Sciatic nerve (tissue), 2 donors: ENCODE measurements at regions not wholly inside any gene's neighbourhood (a gene's known extent, or its start where the extent isn't known, plus 50 kb on each side); places are given as distances from the start of the nearest gene placed in this dataset.

Experiments
- ATAC-seq: fragments of 200-7000 bp; cut with Tn5 transposase; one replicate; pipeline ENCODE4 v1.9.1; 2020; ENCODE audit warnings: mild to moderate bottlenecking, moderate library complexity
- DNase-seq: peaks from one replicate; pipeline ENCODE4 v3.0.0-alpha.2; 2020; ENCODE audit warnings: low spot score
- intact Hi-C: fragments of 100-400 bp; cut with DNase I; formaldehyde crosslinking; loops from one replicate; pipeline ENCODE4 v1.14.2; 2022
- donor health status: DM: no; HTN: no; CAD: no.
- donor health status: DM: no; HTN: no; CAD: no.

DNA sequence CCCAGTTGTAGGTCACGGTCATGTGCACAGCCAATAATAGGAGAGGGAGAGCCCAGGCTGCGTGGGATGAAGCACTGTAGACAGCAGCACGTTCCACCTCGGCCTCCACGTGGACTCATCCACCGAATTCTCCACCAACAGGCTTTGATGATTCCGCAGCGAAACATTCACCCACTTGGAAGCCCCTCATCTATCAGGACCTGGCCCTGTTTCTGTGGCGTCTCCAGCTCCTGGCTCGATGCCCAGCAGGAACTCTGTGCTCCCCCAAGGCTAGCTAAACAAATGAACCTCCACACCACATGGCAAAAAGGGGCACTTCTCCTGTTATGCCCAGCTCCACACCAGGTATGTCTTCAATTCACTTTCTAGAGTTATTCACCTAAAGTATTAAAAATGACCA, 237.9 kb upstream of the PDE10A start:
- ATAC-seq, result no peak
- intact Hi-C loops, result no loop called here
- no peak for DNase-seq

DNA sequence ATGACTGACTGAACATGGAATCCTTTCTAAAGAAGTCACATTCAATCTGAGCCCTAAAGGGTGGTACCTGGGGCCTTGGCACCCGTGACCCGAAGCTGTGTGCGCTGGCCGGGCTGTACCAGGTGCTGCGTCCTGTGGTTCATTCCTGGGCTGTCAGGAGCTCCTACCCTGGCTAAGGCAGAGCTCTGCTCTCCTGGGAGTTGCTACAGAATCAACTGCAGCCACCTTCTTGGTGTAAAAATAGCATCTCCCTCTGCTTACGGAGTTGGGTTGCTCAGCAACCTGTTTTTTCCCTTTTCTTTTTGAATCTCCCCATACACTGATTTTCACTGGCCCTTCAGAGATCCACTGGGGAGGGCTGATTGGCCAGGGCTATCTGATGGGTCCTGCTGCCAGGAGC, 236.6 kb upstream of the PDE10A start:
- intact Hi-C loops, result no loop called here
- ATAC-seq (no peak), DNase-seq (no peak)

DNA sequence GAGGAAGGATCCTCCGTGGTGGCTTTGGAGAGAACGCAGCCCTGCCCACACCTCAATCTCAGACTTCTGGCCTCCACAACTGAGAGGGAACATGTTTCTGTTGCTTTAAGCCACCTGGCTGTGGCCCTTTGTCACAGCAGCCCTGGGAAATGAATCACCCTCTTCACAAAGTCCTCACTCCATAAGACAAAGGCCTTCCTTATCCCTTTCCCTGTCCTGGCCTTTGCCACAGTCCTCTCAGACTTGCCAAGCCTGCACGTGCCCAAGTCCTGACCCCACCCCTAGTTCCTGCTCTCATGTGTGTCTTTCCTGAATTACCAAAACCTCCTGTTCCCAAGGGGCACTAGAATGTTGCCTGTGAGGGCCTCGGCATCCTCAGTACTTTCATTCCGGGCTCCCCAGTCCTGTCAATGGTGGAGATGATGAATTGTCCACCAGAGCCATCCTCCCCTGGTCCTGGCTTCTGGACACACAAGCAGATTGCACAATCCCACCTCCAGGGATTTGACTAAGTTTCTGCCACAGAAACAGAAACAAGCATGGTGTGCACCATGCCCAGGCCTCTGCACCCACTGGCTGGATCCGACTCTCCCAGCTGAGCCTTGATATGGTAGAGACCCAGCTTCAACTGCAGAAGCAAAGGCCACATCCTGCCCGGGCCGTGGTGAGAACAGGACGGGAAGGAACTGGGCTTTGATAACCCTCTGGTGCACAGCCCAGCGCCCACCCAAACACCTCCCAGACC, 232.6 kb upstream of the PDE10A start:
- DNase-seq (no peak), ATAC-seq (peak; percentile 61)
- intact Hi-C loops, result no loop called here

DNA sequence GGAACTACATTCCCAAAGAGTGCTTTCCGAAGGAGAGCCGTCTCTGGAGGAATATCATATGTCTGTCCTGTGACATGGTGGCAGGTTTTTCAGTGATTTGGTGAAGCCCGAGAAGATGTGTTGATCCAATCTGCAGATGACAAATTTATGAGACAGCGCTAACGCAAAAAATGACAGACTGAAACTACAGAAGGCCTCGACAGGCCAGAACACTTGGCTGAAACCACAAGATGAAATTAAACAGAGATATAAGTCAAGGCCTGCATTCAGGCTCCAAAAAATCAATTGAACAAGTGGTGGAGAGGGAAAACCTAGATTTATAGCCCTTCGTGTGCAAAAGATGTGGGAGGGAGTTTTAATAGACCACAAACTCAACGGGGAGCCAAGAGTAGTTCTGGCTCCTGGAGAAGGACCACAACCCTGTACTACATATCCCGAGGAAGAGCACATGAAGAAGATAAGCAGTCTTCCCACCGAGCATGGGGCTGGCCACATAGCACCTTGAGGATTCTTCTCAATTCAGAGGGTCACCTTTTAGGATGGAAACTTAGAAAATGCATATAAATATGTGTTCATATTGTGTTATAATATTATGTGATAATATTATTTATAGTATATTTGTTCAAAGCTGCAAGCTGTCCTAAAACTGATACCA, 231.3 kb upstream of the PDE10A start:
- DNase-seq, result no peak
- no peak for ATAC-seq
- intact Hi-C loops, result loop anchor here (5.0 kb wide), 1 partner anchor 208 kb away; no protein-coding TSS in a partner anchor

GRCh38 chr6:165893431-165893830, 230.4 kb upstream of the PDE10A start:
- no peak for ATAC-seq
- no peak for DNase-seq
- intact Hi-C loops, result loop anchor here (5.0 kb wide), 1 partner anchor 209 kb away; no protein-coding TSS in a partner anchor

- intact Hi-C loops, result loop anchor here (5.0 kb wide), 1 partner anchor 211 kb away; no protein-coding TSS in a partner anchor
- ATAC-seq (no peak), DNase-seq (no peak)
Measured at GRCh38 chr6:165891320-165891719, 228.3 kb upstream of the PDE10A start.

DNA sequence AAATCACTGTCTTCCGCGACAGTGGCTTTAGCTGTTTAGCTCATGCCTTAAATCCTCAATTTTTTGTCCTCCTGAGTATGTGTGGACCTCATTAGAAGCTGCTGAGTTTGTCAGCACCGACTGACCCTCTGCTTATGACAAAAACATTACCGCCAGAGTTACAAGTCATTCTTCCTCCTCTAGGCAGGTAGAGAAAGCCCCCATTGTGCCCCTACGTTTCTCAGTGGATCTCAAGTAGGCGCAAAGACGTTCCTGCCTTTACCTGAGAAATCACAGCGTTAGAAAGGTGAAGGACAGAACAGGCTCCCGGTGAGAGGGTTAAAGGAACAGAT, 227.3 kb upstream of the PDE10A start:
- intact Hi-C loops, result loop anchor here (5.0 kb wide), 1 partner anchor 212 kb away; no protein-coding TSS in a partner anchor
- no peak for ATAC-seq
- no peak for DNase-seq

DNA sequence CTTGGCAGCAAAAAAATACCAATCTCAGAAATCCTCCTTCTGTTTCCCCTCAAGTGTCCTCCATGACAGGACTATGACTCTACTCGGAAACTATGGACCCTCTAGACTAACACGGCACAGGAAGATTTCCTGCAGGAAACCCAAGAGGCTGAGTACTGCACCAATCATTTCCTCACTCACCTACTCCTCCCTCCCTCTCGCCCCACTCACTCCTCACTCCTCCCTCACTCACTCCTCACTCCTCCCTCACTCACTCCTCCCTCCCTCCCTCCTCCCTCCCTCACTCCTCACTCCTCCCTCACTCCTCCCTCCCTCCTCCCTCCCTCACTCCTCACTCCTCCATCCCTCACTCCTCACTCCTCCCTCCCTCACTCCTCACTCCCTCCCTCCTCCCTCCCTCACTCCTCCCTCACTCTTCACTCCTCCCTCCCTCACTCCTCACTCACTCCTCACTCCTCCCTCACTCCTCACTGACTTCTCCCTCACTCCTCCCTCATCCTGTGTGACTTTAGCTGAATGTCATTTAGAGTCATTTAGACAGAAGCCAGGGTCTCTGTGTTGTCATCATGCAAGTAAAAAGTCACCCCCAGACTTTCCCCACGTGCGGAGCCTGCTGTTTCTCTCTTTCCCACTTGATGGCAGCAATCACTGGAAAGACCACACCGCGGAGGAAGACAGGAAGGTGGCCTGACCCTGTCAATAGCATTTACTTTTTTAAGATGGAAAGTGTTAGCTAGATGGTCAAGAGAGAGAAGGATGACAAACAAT, 226.8 kb upstream of the PDE10A start:
- no peak for DNase-seq
- intact Hi-C loops, result loop anchor here (5.0 kb wide), 1 partner anchor 212 kb away; no protein-coding TSS in a partner anchor

DNA sequence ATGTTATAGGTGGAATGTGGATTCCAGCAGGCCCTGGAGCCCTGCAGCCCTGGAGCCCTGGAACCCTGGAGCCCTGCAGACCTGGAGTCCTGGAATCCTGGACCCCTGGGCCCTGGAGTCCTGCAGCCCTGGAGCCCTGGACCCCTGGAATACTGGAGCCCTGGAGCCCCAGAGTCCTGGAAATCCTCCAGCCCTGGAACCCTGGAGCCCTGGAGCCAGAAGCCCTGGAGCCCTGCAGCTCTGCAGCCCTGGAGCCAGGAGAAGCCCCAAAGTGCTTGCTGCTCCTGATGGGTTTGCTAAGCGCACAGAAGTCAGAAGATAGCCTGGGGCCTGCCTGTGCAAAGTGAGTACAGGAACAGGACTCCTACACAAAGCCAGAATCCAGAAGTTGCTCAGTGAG, 223.1 kb upstream of the PDE10A start:
- intact Hi-C loops, result no loop called here
- DNase-seq (no peak), ATAC-seq (no peak)

More for the DNA sequence above, 226.8 kb upstream of the PDE10A start:
- peak; percentile 60 for ATAC-seq

GRCh38 chr6:165884813-165885765, 222.0 kb upstream of the PDE10A start:
- DNase-seq (peak; percentile 90), ATAC-seq (peak; percentile 96)
- intact Hi-C loops, result no loop called here

DNA sequence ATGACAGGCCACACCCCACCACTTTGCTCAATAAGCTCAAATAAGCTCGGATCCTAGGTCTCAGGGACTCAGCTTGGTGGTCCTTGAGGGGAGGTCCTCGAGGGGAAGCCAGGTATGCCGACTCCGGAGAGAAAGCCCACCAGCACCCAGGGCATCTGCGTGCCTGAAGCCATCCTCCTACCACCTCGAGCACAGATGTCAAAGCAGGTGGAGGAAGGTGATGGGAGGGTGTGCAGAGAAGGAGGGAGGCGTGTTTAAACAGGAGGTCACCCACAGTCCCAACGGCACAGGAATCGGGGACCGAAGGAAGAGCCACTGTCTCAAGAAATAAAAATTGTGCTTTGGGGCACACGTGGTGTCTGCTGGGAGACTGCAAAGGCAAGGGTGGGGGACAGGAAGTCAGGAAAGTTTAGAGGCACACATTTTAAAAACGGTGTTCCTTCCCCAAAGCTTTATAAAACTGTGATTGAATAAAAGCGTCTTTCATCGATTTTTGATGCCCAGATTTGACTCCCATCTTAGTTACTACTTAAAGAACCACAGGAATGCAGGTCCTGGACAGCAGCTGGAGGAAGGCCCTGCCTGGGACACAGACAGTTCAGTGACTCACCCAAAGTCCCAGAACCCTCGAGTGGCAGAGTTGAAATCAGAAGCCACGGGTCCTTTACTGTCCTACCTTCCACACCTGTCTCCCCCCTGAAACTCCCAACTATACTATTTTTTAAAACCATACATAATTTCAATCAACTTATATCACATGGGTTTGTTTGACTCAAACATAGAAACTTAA, 221.0 kb upstream of the PDE10A start:
- ATAC-seq (peak; percentile 54), DNase-seq (no peak)
- intact Hi-C loops, result no loop called here

DNA sequence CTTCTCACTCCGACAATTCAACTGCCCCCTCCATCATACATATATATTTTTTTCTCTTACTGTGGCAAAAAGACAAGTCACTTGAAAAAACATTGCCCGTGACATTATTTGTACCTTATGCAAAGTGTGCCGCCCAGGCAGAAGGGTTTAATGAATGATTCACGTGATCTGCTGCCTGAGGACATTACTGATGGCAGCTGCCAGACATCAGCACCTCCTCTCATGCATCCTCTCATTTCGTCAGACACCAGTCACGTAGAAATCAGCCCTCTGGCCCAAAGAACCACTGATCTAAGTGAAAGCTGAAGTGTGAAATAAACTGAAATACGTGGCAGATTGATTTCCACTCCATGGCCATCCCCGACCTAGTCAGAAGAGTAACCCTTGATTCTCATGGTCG, 218.8 kb upstream of the PDE10A start:
- intact Hi-C loops, result no loop called here
- ATAC-seq, result no peak
- DNase-seq, result no peak

DNA sequence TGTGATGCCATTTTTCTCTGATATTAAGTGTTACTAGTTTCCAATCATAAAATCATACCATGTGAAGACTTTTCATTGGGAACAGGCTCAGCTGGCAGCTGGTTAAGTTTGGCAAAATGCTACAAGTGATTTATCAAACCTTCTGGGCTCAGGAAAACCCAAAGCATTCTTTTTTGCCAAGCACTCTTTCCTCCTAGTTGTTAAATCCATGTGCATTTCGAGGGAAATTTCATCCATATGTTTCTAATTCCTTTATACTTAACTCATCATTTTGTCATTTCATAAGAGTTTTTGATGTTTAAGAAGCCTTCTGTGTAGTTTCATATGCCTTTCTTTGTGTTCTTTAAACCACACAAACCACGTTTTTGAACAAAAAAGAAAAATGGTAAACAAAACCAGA, 217.6 kb upstream of the PDE10A start:
- DNase-seq (no peak), ATAC-seq (no peak)
- intact Hi-C loops, result no loop called here

GRCh38 chr6:165877773-165878172, 214.7 kb upstream of the PDE10A start:
- intact Hi-C loops, result no loop called here
- DNase-seq, result no peak
- ATAC-seq, result peak; percentile 59

DNA sequence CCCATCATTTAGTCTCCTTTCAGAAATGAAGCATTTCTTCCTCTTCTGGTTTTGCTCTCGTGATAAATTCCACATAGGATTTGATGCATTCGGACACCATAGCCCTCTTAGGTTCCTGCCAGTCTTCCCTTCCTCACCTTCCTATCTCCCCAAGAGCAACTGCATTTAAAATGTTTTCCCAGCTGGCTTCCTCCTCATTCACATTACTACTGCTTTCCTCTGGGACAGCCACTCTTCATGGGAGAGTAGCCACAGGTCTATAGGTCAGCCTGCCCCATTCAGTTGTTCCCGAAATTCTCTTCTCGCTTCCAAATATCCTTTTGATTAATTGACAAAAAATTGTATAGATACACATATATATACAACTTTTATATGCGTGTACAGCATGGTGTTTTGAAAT, 214.2 kb upstream of the PDE10A start:
- no peak for DNase-seq
- ATAC-seq, result no peak
- intact Hi-C loops, result no loop called here

DNA sequence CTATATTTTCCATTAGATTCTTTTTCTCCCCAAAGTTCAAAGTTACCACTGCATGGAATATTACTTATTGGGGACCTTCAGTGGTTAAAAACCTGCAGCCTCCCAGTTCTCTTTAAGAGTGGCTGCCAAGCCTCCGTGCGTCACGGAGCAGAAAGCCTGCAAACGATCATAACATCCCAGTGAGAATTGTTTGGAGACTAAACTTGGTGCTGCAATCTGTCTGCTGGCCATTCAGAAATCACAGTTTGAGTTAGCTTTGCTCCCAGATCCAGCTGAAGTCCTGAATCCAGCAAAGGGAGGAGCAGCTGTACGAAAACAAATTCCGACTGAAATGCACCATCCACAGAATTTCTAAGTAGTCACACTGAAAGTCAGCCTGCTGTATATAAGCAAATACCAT, 213.5 kb upstream of the PDE10A start:
- ATAC-seq (peak; percentile 88), DNase-seq (peak; percentile 75)
- intact Hi-C loops, result no loop called here

DNA sequence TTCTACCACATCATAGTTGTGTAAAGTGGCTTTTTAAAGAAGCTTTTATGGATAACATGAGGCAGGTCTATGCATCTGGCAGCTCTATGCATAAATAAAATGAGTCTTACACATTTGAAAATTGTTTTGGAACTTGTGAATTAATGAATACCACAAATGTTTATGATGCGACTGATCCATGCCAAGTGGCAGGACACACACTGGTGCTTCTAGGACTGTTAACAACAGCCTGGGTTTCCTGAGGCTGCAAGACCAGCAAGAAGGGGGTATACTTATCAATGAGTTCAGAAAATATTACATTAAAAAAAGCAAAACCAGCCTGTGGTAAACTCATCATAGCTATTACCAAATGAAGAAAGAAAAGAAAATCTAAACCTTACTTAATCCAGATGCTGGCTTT, 212.9 kb upstream of the PDE10A start:
- intact Hi-C loops, result no loop called here
- no peak for DNase-seq
- no peak for ATAC-seq

- DNase-seq, result no peak
- ATAC-seq, result no peak
- intact Hi-C loops, result no loop called here
Measured at GRCh38 chr6:165873976-165874375, 210.9 kb upstream of the PDE10A start.
